H1 (cell line): ENCODE measurements at regions not wholly inside any gene's neighbourhood (a gene's known extent, or its start where the extent isn't known, plus 50 kb on each side); places are given as distances from the start of the nearest gene placed in this dataset.

Source experiments
- CTCF ChIA-PET: fragments of 300-600 bp; sonication (Branson Sonifier 250); formaldehyde crosslinking; loops from one replicate; lab custom pipeline; 2021; ENCODE audit not compliant: partially characterized antibody; lab: Charles Lee
- POLR2A ChIA-PET: fragments of 300-600 bp; sonication (Branson Sonifier 250); formaldehyde crosslinking; loops from one replicate; lab custom pipeline; 2021; ENCODE audit warnings: inconsistent platforms; ENCODE audit not compliant: partially characterized antibody; lab: Charles Lee
- DNase-seq, 2 experiments: peaks; one replicate each; pipeline versions ENCODE4 v3.0.0 to v3.0.0-alpha.2; 2010 to 2022; ENCODE audit warnings: low spot score in 2 of 2, low read depth in 1 of 2, mixed read lengths in 1 of 2
- FAIRE-seq: peaks from 2 replicates; lab custom pipeline; 2011; peaks lifted over from hg19 to GRCh38; lab: Jason Lieb, UNC
- H2AFZ ChIP-seq: 2 replicates; pipeline ENCODE4 v1.8.1; 2012; ENCODE audit warnings: low read length, inconsistent platforms
- H2AK5ac ChIP-seq: 2 replicates; pipeline ENCODE4 v1.6.1; 2013; ENCODE audit warnings: low read depth, low read length
- H2BK120ac ChIP-seq: replicated peaks from 2 replicates; pipeline ENCODE3; 2013; ENCODE audit warnings: low read depth, low read length, inconsistent platforms
- H2BK12ac ChIP-seq: 2 replicates; pipeline ENCODE4 v1.6.1; 2013; ENCODE audit warnings: low read depth, low read length
- H2BK15ac ChIP-seq: 2 replicates; pipeline ENCODE4 v1.6.1; 2013; ENCODE audit warnings: low read length
- H2BK20ac ChIP-seq: 2 replicates; pipeline ENCODE4 v1.6.1; 2013; ENCODE audit warnings: low read length
- H2BK5ac ChIP-seq: 2 replicates; pipeline ENCODE4 v1.6.1; 2013; ENCODE audit warnings: low read depth, low read length
- H3K14ac ChIP-seq: 2 replicates; pipeline ENCODE4 v1.6.1; 2013; ENCODE audit warnings: inconsistent platforms; ENCODE audit not compliant: insufficient read length
- H3K18ac ChIP-seq: 2 replicates; pipeline ENCODE4 v1.6.1; 2013; ENCODE audit warnings: low read length; ENCODE audit errors: extremely low read depth
- H3K23ac ChIP-seq: 2 replicates; pipeline ENCODE4 v1.6.1; 2013; ENCODE audit warnings: inconsistent platforms; ENCODE audit not compliant: insufficient read length
- H3K23me2 ChIP-seq: 2 replicates; pipeline ENCODE4 v1.6.1; 2013; ENCODE audit warnings: low read depth, low read length
- H3K27ac ChIP-seq: 2 replicates; pipeline ENCODE4 v1.6.1; 2011; ENCODE audit warnings: low read depth, low read length, inconsistent platforms
- H3K27me3 ChIP-seq, 4 experiments: replicated peaks in 1 of 4; 1 replicate in 1 of 4; 2 replicates in 3 of 4; pipeline versions ENCODE4 v1.6.1 to v1.8.1; 2011 to 2013; ENCODE audit warnings: low read length in 3 of 4, mild to moderate bottlenecking in 3 of 4, inconsistent platforms in 2 of 4, mixed read lengths in 2 of 4, moderate library complexity in 1 of 4; ENCODE audit not compliant: control insufficient read depth in 3 of 4, insufficient read depth in 3 of 4; ENCODE audit errors: extremely low read depth in 1 of 4
- H3K36me3 ChIP-seq, 4 experiments: 2 replicates each; pipeline versions ENCODE4 v1.6.1 to v1.8.1; 2011 to 2013; ENCODE audit warnings: mild to moderate bottlenecking in 4 of 4, low read length in 3 of 4, moderate library complexity in 2 of 4, control low read depth in 1 of 4, inconsistent platforms in 1 of 4; ENCODE audit not compliant: insufficient read depth in 4 of 4, control insufficient read depth in 2 of 4
- H3K4ac ChIP-seq: replicated peaks from 2 replicates; pipeline ENCODE3; 2013; ENCODE audit warnings: low read length, low read depth, mixed read lengths, inconsistent platforms; ENCODE audit not compliant: insufficient read length
- H3K4me1 ChIP-seq, 4 experiments: replicated peaks in 1 of 4; 1 replicate in 1 of 4; 2 replicates in 3 of 4; pipeline versions ENCODE4 v1.6.1 to v1.8.1; 2011 to 2013; ENCODE audit warnings: low read length in 3 of 4, inconsistent platforms in 2 of 4, mixed read lengths in 1 of 4; ENCODE audit not compliant: insufficient read depth in 4 of 4, control insufficient read depth in 3 of 4
- H3K4me2 ChIP-seq, 2 experiments: 2 replicates each; pipeline versions ENCODE4 v1.6.1 to v1.8.1; 2011 to 2013; ENCODE audit warnings: low read depth in 2 of 2, low read length in 2 of 2, control low read depth in 1 of 2, inconsistent platforms in 1 of 2, mild to moderate bottlenecking in 1 of 2; ENCODE audit not compliant: insufficient read depth in 1 of 2
- H3K4me3 ChIP-seq, 4 experiments: fragments of 200-600, 300-600 bp in 1 of 4; sonication (generic), shearing (Covaris generic), sonication (Bioruptor Twin) in 1 of 4; 2 replicates each; pipeline versions ENCODE4 v1.5.1 to v1.8.1; 2011 to 2016; ENCODE audit warnings: low read length in 4 of 4, low read depth in 3 of 4, control low read depth in 2 of 4, inconsistent platforms in 2 of 4, mild to moderate bottlenecking in 2 of 4, mixed read lengths in 1 of 4, moderate library complexity in 1 of 4; ENCODE audit not compliant: insufficient read depth in 2 of 4; ENCODE audit errors: extremely low read depth in 1 of 4
- H3K56ac ChIP-seq: replicated peaks from 2 replicates; pipeline ENCODE3; 2013; ENCODE audit warnings: low read depth, mild to moderate bottlenecking, mixed read lengths, low read length, inconsistent platforms; ENCODE audit not compliant: insufficient read length
- H3K79me1 ChIP-seq: 2 replicates; pipeline ENCODE4 v1.6.1; 2013; ENCODE audit warnings: low read depth, low read length, control low read depth
- H3K79me2 ChIP-seq, 2 experiments: 2 replicates each; pipeline versions ENCODE4 v1.6.1 to v1.8.1; 2012 to 2013; ENCODE audit warnings: low read length in 2 of 2, mild to moderate bottlenecking in 2 of 2, inconsistent platforms in 1 of 2; ENCODE audit not compliant: insufficient read depth in 2 of 2, control insufficient read depth in 1 of 2
- H3K9ac ChIP-seq, 4 experiments: replicated peaks in 1 of 4; 1 replicate in 1 of 4; 2 replicates in 3 of 4; pipeline versions ENCODE4 v1.6.1 to v1.8.1; 2011 to 2013; ENCODE audit warnings: low read depth in 3 of 4, low read length in 3 of 4, control low read depth in 2 of 4, mild to moderate bottlenecking in 2 of 4, moderate library complexity in 2 of 4, inconsistent platforms in 1 of 4; ENCODE audit errors: extremely low read depth in 1 of 4
- H3K9me3 ChIP-seq, 2 experiments: 2 replicates each; pipeline versions ENCODE4 v1.6.1 to v1.8.1; 2012 to 2013; ENCODE audit warnings: mild to moderate bottlenecking in 2 of 2, moderate library complexity in 2 of 2, control low read depth in 1 of 2, inconsistent platforms in 1 of 2, low read depth in 1 of 2, low read length in 1 of 2, mixed read lengths in 1 of 2; ENCODE audit not compliant: insufficient read depth in 2 of 2
- H4K20me1 ChIP-seq, 2 experiments: replicated peaks in 1 of 2; 2 replicates each; pipeline versions ENCODE3 to v1.8.1; 2011 to 2013; ENCODE audit warnings: inconsistent platforms in 2 of 2, low read length in 2 of 2, mild to moderate bottlenecking in 1 of 2; ENCODE audit not compliant: insufficient read depth in 2 of 2, control insufficient read depth in 1 of 2
- H4K5ac ChIP-seq: 2 replicates; pipeline ENCODE4 v1.6.1; 2013; ENCODE audit warnings: low read length, low read depth, mixed read lengths, inconsistent platforms; ENCODE audit not compliant: insufficient read length
- H4K8ac ChIP-seq: 2 replicates; pipeline ENCODE4 v1.8.0; 2013; ENCODE audit warnings: mild to moderate bottlenecking, moderate library complexity, low read length, inconsistent platforms; ENCODE audit not compliant: insufficient read depth; ENCODE audit errors: extremely low read depth
- H4K91ac ChIP-seq: replicated peaks from 2 replicates; pipeline ENCODE3; 2013; ENCODE audit warnings: low read length, mixed read lengths, inconsistent platforms; ENCODE audit not compliant: insufficient read length
- BCL11A ChIP-seq, 2 experiments: IDR thresholded peaks; one replicate each; pipeline ENCODE4 v1.6.1; 2011; ENCODE audit warnings: low read depth in 2 of 2, low read length in 2 of 2, mild to moderate bottlenecking in 2 of 2
- BRCA1 ChIP-seq: IDR thresholded peaks from 2 replicates; pipeline ENCODE4 v1.6.1; 2012; ENCODE audit warnings: low read depth, low read length, improper control_type of control experiment
- CREB1 ChIP-seq: IDR thresholded peaks from 2 replicates; pipeline ENCODE4 v1.6.1; 2012; ENCODE audit warnings: inconsistent platforms
- NRF1 ChIP-seq: IDR thresholded peaks from 2 replicates; pipeline ENCODE4 v1.6.1; 2011; ENCODE audit warnings: mild to moderate bottlenecking, low read depth, low read length, improper control_type of control experiment
- POU5F1 ChIP-seq: IDR thresholded peaks from 2 replicates; pipeline ENCODE4 v1.6.1; 2011; ENCODE audit warnings: low read depth, mild to moderate bottlenecking, low read length, moderate library complexity
- RNF2 ChIP-seq: fragments of 200-900, 300-1000 bp; sonication (generic); IDR thresholded peaks from 2 replicates; pipeline ENCODE4 v1.7.1; 2016; ENCODE audit warnings: borderline replicate concordance, low read depth, mild to moderate bottlenecking, antibody characterized with exemption, low read length; ENCODE audit not compliant: poor library complexity, severe bottlenecking; ENCODE audit errors: missing control alignments
- SIN3A ChIP-seq, 2 experiments: IDR thresholded peaks in 1 of 2; conservative IDR thresholded peaks in 1 of 2; 2 replicates each; pipeline ENCODE4 v1.6.1; 2011 to 2012; ENCODE audit warnings: low read length in 2 of 2, improper control_type of control experiment in 1 of 2, low read depth in 1 of 2, mild to moderate bottlenecking in 1 of 2
- SP2 ChIP-seq: IDR thresholded peaks from 2 replicates; pipeline ENCODE4 v1.6.1; 2012; ENCODE audit warnings: mild to moderate bottlenecking, low read length, inconsistent platforms
- SP4 ChIP-seq: IDR thresholded peaks from 2 replicates; pipeline ENCODE4 v1.6.1; 2012; ENCODE audit warnings: low read length, inconsistent platforms
- SUZ12 ChIP-seq: fragments of 200-600 bp; sonication (generic); IDR thresholded peaks from 2 replicates; pipeline ENCODE4 v1.6.1; 2012; ENCODE audit warnings: mild to moderate bottlenecking, inconsistent platforms, low read length, moderate library complexity, mixed read lengths
- TAF1 ChIP-seq: IDR thresholded peaks from 2 replicates; pipeline ENCODE4 v1.6.1; 2011; ENCODE audit warnings: mild to moderate bottlenecking, low read depth, low read length
- TBP ChIP-seq: IDR thresholded peaks from 2 replicates; pipeline ENCODE4 v1.6.1; 2011; ENCODE audit warnings: low read depth, low read length, improper control_type of control experiment
- ZNF274 ChIP-seq: IDR thresholded peaks from 2 replicates; pipeline ENCODE4 v1.7.0; 2012; ENCODE audit warnings: low read length, borderline replicate concordance; ENCODE audit errors: extremely low read depth
- WGBS, 2 experiments: shearing (Covaris generic) in 1 of 2; methylation state at CpG; one replicate each; pipeline versions ENCODE4 v1.1.6 to v1.1.7; 2013 to 2015; ENCODE audit warnings: low lambda C conversion rate in 2 of 2, mixed read lengths in 2 of 2, inconsistent platforms in 1 of 2, low coverage in 1 of 2, missing lambda C conversion rate in 1 of 2; ENCODE audit not compliant: insufficient replicate concordance in 2 of 2, insufficient coverage in 1 of 2, insufficient read length in 1 of 2; ENCODE audit errors: extremely low coverage in 1 of 2, missing lambda C conversion rate in 1 of 2; 5-methylcytosine and 5-hydroxymethylcytosine counted together

- no peak overlapping the region for H3K56ac ChIP-seq
- no peak overlapping the region for H4K5ac ChIP-seq
- H3K23me2 ChIP-seq = no peaks in the 10 kb centered on the region; the same call in 1 of the 2 replicates
- H3K14ac ChIP-seq = no peak overlapping the region
- CTCF ChIA-PET = interaction anchor here (0.7 to 1.9 kb wide), 3 partner anchors 9 to 61 kb away, joined by 3 to 6 read pairs (median 5); no protein-coding TSS in a partner anchor
- no peaks in the 10 kb centered on the region for H3K9me3 ChIP-seq
- H2BK20ac ChIP-seq = no peak overlapping the region
- H2AK5ac ChIP-seq = no peak overlapping the region
- no peak overlapping the region for H2BK120ac ChIP-seq
- no peak overlapping the region for H3K9ac ChIP-seq
- H2AFZ ChIP-seq = no peak overlapping the region
- no peak overlapping the region for H3K23ac ChIP-seq
- no peaks in the 10 kb centered on the region for H4K20me1 ChIP-seq
- no peaks in the 10 kb centered on the region for H3K36me3 ChIP-seq
- DNase-seq = no peak
- POLR2A ChIA-PET = no interaction called here
- H3K79me1 ChIP-seq = no peaks in the 10 kb centered on the region
- H3K4ac ChIP-seq = no peak overlapping the region
- no peak overlapping the region for H2BK5ac ChIP-seq
- H3K4me1 ChIP-seq = peaks cover 0 to 13% (median 4%) of the 10 kb centered on the region in 4 experiments; a peak in 5 of 7 replicates
- H3K79me2 ChIP-seq = no peaks in the 10 kb centered on the region
- no peak overlapping the region for H4K91ac ChIP-seq
- H3K27me3 ChIP-seq = no peaks in the 10 kb centered on the region
- no peak overlapping the region for H3K27ac ChIP-seq
- H4K8ac ChIP-seq = no peak overlapping the region
- FAIRE-seq = no peak
- no peak overlapping the region for H3K18ac ChIP-seq
- H2BK15ac ChIP-seq = no peak overlapping the region
- TF ChIP-seq NRF1 (no peak), SP4 (no peak), SP2 (no peak), SUZ12 (no peak), BRCA1 (no peak), SIN3A (conservative IDR thresholded peaks at IDR 0.05 in 1 of 2, IDR thresholded peaks at IDR 0.05 in 1 of 2; ENCODE audit: low read depth in 1 of 2, low read length in 2 of 2) (no peak), TBP (no peak), TAF1 (no peak), RNF2 (no peak), POU5F1 (no peak), CREB1 (no peak), ZNF274 (no peak), BCL11A (IDR thresholded peaks at IDR 0.05; ENCODE audit: low read depth in 2 of 2, low read length in 2 of 2) (no peak)
- no peak overlapping the region for H3K4me2 ChIP-seq
- WGBS, 2 experiments = 83% methylated on average over 1 of the region's 1 CpG; no CpG with 5 or more reads in 1 of the 2 experiments
- H2BK12ac ChIP-seq = no peak overlapping the region
- H3K4me3 ChIP-seq = no peak overlapping the region
Measured at GRCh38 chr1:57621776-57622175, 197.9 kb upstream of the DAB1 start.
